OCI-LY1 (cell line): ENCODE measurements at regions not wholly inside any gene's neighbourhood (a gene's known extent, or its start where the extent isn't known, plus 50 kb on each side); places are given as distances from the start of the nearest gene placed in this dataset.

Experiments
- CTCF ChIP-seq: fragments of 200-600 bp; sonication (generic), shearing (Covaris generic); IDR thresholded peaks from 2 replicates; pipeline ENCODE4 v1.5.1; 2017; ENCODE audit warnings: mild to moderate bottlenecking, antibody characterized with exemption, low read length, moderate library complexity, mixed read lengths
- EZH2 ChIP-seq: fragments of 200-600 bp; sonication (generic), shearing (Covaris generic); IDR thresholded peaks from 2 replicates; pipeline ENCODE4 v1.8.0; 2017; ENCODE audit warnings: borderline replicate concordance, mixed run types, mild to moderate bottlenecking, antibody characterized with exemption, low read length, moderate library complexity, mixed read lengths

GRCh38 chr2:217216316-217216715 is 356.5 kb upstream of the TNP1 start:
- no peak for TF ChIP-seq EZH2
- no peak for TF ChIP-seq CTCF
